ENCODE measurements at regions not wholly inside any gene's neighbourhood (a gene's known extent, or its start where the extent isn't known, plus 50 kb on each side); places are given as distances from the start of the nearest gene placed in this dataset.

GRCh38 chr7:15848901-15849300 is 162.4 kb upstream of the MEOX2 start:
- no peak for DNase-seq (ENCODE audit: low spot score)
- whole genome bisulfite sequencing: 93% methylated on average over 1 of the region's 1 CpG
- TF ChIP-seq SP1 (IDR thresholded peaks at IDR 0.05) (no peak), FOXA2 (IDR thresholded peaks at IDR 0.05) (no peak), TAF1 (conservative IDR thresholded peaks at IDR 0.05) (no peak), EGR1 (IDR thresholded peaks at IDR 0.05; ENCODE audit: low read depth in 2 of 2) (no peak), ATF3 (IDR thresholded peaks at IDR 0.05) (no peak), JUND (IDR thresholded peaks at IDR 0.05) (no peak), HNF4A (conservative IDR thresholded peaks at IDR 0.05) (no peak), GABPA (IDR thresholded peaks at IDR 0.05 in 1 of 2, conservative IDR thresholded peaks at IDR 0.05 in 1 of 2) (no peak), RXRA (IDR thresholded peaks at IDR 0.05) (no peak), MAX (IDR thresholded peaks at IDR 0.05) (no peak), REST (IDR thresholded peaks at IDR 0.05) (no peak), ZBTB33 (IDR thresholded peaks at IDR 0.05) (no peak), FOXA1 (IDR thresholded peaks at IDR 0.05) (no peak), RAD21 (IDR thresholded peaks at IDR 0.05) (no peak), YY1 (IDR thresholded peaks at IDR 0.05) (no peak), HNF4G (IDR thresholded peaks at IDR 0.05) (no peak), CTCF (IDR thresholded peaks at IDR 0.05; ENCODE audit: low read depth, low read length, missing input control) (no peak), NR2F2 (IDR thresholded peaks at IDR 0.05) (no peak)
- H3K4me1 ChIP-seq (ENCODE audit: control insufficient read depth in 4 of 4, insufficient read depth in 4 of 4, low read length in 3 of 4): no peaks in the 10 kb centered on the region
- no peaks in the 10 kb centered on the region for H3K27me3 ChIP-seq (ENCODE audit: control insufficient read depth in 4 of 4, insufficient read depth in 4 of 4, low read length in 3 of 4)
- H3K4me3 ChIP-seq (ENCODE audit: low read depth in 1 of 3, low read length in 3 of 3): no peak overlapping the region
- no peaks in the 10 kb centered on the region for H3K9me3 ChIP-seq (ENCODE audit: control insufficient read depth in 4 of 4, low read length in 3 of 4)
- H3K27ac ChIP-seq (ENCODE audit: low read depth in 1 of 2, low read length in 2 of 2): no peak overlapping the region
- no peaks in the 10 kb centered on the region for H3K36me3 ChIP-seq (ENCODE audit: control insufficient read depth in 4 of 4, insufficient read depth in 3 of 4, low read depth in 1 of 4, low read length in 3 of 4)
- H3K9ac ChIP-seq (ENCODE audit: low read depth in 1 of 2, low read length in 2 of 2): no peak overlapping the region

Measured in liver (tissue), 8 donors.